Aorta (tissue), 5 donors: ENCODE measurements at regions not wholly inside any gene's neighbourhood (a gene's known extent, or its start where the extent isn't known, plus 50 kb on each side); places are given as distances from the start of the nearest gene placed in this dataset.

Experiments
- ATAC-seq: fragments of 200-7000 bp; cut with Tn5 transposase; one replicate; pipeline ENCODE4 v1.9.1; 2022; ENCODE audit warnings: moderate library complexity; ENCODE audit not compliant: low FRiP score
- DNase-seq, 2 donors: peaks; one replicate each; pipeline ENCODE4 v3.0.0-alpha.2; 2020
- H3K27ac ChIP-seq, 2 donors: one replicate each; pipeline ENCODE4 v1.5.1; 2013; ENCODE audit warnings: low read length in 2 of 2, mild to moderate bottlenecking in 2 of 2, moderate library complexity in 2 of 2, control low read depth in 1 of 2, inconsistent platforms in 1 of 2, low read depth in 1 of 2
- H3K27me3 ChIP-seq, 2 donors: one replicate each; pipeline ENCODE4 v1.6.1; 2013; ENCODE audit warnings: control low read depth in 1 of 2, low read length in 1 of 2, mild to moderate bottlenecking in 1 of 2, moderate library complexity in 1 of 2; ENCODE audit not compliant: insufficient read depth in 2 of 2, control insufficient read depth in 1 of 2
- H3K36me3 ChIP-seq, 2 donors: one replicate each; pipeline ENCODE4 v1.6.1; 2013; ENCODE audit warnings: control low read depth in 1 of 2, low read length in 1 of 2, mild to moderate bottlenecking in 1 of 2; ENCODE audit not compliant: insufficient read depth in 2 of 2, control insufficient read depth in 1 of 2
- H3K4me1 ChIP-seq, 2 donors: one replicate each; pipeline ENCODE4 v1.6.1; 2013; ENCODE audit warnings: low read length in 2 of 2, control low read depth in 1 of 2, mild to moderate bottlenecking in 1 of 2, moderate library complexity in 1 of 2; ENCODE audit not compliant: insufficient read depth in 2 of 2, control insufficient read depth in 1 of 2
- H3K4me3 ChIP-seq, 2 donors: one replicate each; pipeline ENCODE4 v1.5.1; 2013; ENCODE audit warnings: low read length in 2 of 2, control low read depth in 1 of 2, mild to moderate bottlenecking in 1 of 2
- H3K9me3 ChIP-seq: one replicate; pipeline ENCODE4 v1.6.1; 2013; ENCODE audit warnings: mild to moderate bottlenecking, low read length; ENCODE audit not compliant: control insufficient read depth
- WGBS, 2 donors: extraction: QIAGEN DNeasy Blood & Tissue Kit; methylation state at CpG; one replicate each; pipeline ENCODE4 v1.1.7; 2013; 5-methylcytosine and 5-hydroxymethylcytosine counted together
- intact Hi-C, 2 donors: fragments of 100-400 bp; cut with DNase I; formaldehyde crosslinking; loops; one replicate each; pipeline versions ENCODE4 v1.14.2 to v1.15.0; 2022
- donor health status: healthy with polysubstance abuse.
- donor health status: Bipolar disorder and iron deficiency.
- donor health status: DM: no; HTN: no; CAD: no.
- donor health status: DM: no; HTN: no; CAD: no.
- donor health status: DM: yes; HTN: yes; CAD: no.

GRCh38 chr2:234691968-234692955 lies 195.4 kb upstream of the ARL4C start:
- no peak for DNase-seq
- Histone ChIP-seq H3K4me1 (peaks cover 0 to 8% of the 10 kb centered on the region in 2 donors), H3K4me3 (no peak overlapping the region), H3K27me3 (no peaks in the 10 kb centered on the region), H3K9me3 (peaks cover 2% of the 10 kb centered on the region), H3K27ac (no peak overlapping the region), H3K36me3 (no peaks in the 10 kb centered on the region)
- ATAC-seq: no peak
- WGBS, 2 donors: 67 to 71% methylated on average over 6 of the region's 6 CpGs
- intact Hi-C loops: no loop called here

- intact Hi-C loops: no loop called here
- no peak overlapping the region for H3K27ac ChIP-seq
- DNase-seq (no peak), ATAC-seq (no peak)
- no peak overlapping the region for H3K4me3 ChIP-seq
- H3K27me3 ChIP-seq: no peaks in the 10 kb centered on the region
- peaks cover 0 to 8% of the 10 kb centered on the region in 2 donors for H3K4me1 ChIP-seq
- whole genome bisulfite sequencing, 2 donors: 1 to 7% methylated on average over 7 of the region's 7 CpGs
- H3K9me3 ChIP-seq: no peaks in the 10 kb centered on the region
- no peaks in the 10 kb centered on the region for H3K36me3 ChIP-seq
These were observed 194.3 kb upstream of the ARL4C start for GRCh38 chr2:234691214-234691575.

- Histone ChIP-seq H3K27me3 (no peaks in the 10 kb centered on the region), H3K4me1 (peaks cover 0 to 8% of the 10 kb centered on the region in 2 donors), H3K4me3 (no peak overlapping the region), H3K27ac (no peak overlapping the region), H3K36me3 (no peaks in the 10 kb centered on the region), H3K9me3 (no peaks in the 10 kb centered on the region)
- intact Hi-C loops: no loop called here
- ATAC-seq: no peak
- WGBS, 2 donors: 13 to 17% methylated on average over 7 to 8 of the region's 8 CpGs
- no peak for DNase-seq
These were observed 193.8 kb upstream of the ARL4C start for GRCh38 chr2:234690569-234691213.

- H3K9me3 ChIP-seq: no peaks in the 10 kb centered on the region
- intact Hi-C loops: no loop called here
- 84 to 88% methylated on average over 10 of the region's 10 CpGs for WGBS, 2 donors
These were observed 193.1 kb upstream of the ARL4C start for GRCh38 chr2:234689911-234690379.

GRCh38 chr2:234687718-234688475 lies 191.0 kb upstream of the ARL4C start:
- Histone ChIP-seq H3K9me3 (no peaks in the 10 kb centered on the region), H3K27me3 (no peaks in the 10 kb centered on the region), H3K4me3 (no peak overlapping the region), H3K27ac (no peak overlapping the region), H3K4me1 (peaks cover 0 to 8% of the 10 kb centered on the region in 2 donors), H3K36me3 (no peaks in the 10 kb centered on the region)
- ATAC-seq (no peak), DNase-seq (no peak)
- intact Hi-C loops: no loop called here
- 98% methylated on average over 6 of the region's 6 CpGs for WGBS, 2 donors

More at GRCh38 chr2:234689911-234690379, 193.1 kb upstream of the ARL4C start:
- H3K27ac ChIP-seq: no peak overlapping the region
- no peak for DNase-seq
- no peak overlapping the region for H3K4me3 ChIP-seq
- no peak for ATAC-seq
- H3K4me1 ChIP-seq: peaks cover 0 to 8% of the 10 kb centered on the region in 2 donors
- H3K27me3 ChIP-seq: no peaks in the 10 kb centered on the region
- H3K36me3 ChIP-seq: no peaks in the 10 kb centered on the region

GRCh38 chr2:234686088-234686890 lies 189.4 kb upstream of the ARL4C start:
- no peaks in the 10 kb centered on the region for H3K27me3 ChIP-seq
- no peaks in the 10 kb centered on the region for H3K36me3 ChIP-seq
- 67 to 75% methylated on average over 4 of the region's 4 CpGs for WGBS, 2 donors
- ATAC-seq: no peak
- no peak for DNase-seq
- no peak overlapping the region for H3K27ac ChIP-seq
- no peaks in the 10 kb centered on the region for H3K9me3 ChIP-seq
- intact Hi-C loops: no loop called here
- no peak overlapping the region for H3K4me3 ChIP-seq
- peaks cover 0 to 8% of the 10 kb centered on the region in 2 donors for H3K4me1 ChIP-seq

GRCh38 chr2:234684466-234684865 lies 187.6 kb upstream of the ARL4C start:
- WGBS, 2 donors: 68 to 77% methylated on average over 1 of the region's 1 CpG
- peaks cover 0 to 2% of the 10 kb centered on the region in 2 donors for H3K4me1 ChIP-seq
- DNase-seq: no peak
- H3K36me3 ChIP-seq: no peaks in the 10 kb centered on the region
- no peaks in the 10 kb centered on the region for H3K9me3 ChIP-seq
- intact Hi-C loops: loop anchor here in 1 of 2 donors (5.0 kb wide), 2 partner anchors 143 to 268 kb away; partner anchors contain the start of gene SH3BP4
- H3K27me3 ChIP-seq: no peaks in the 10 kb centered on the region
- H3K27ac ChIP-seq: no peak overlapping the region
- no peak for ATAC-seq
- no peak overlapping the region for H3K4me3 ChIP-seq

GRCh38 chr2:234683950-234684349 lies 187.1 kb upstream of the ARL4C start:
- DNase-seq: no peak
- no peak for ATAC-seq
- no peaks in the 10 kb centered on the region for H3K36me3 ChIP-seq
- H3K4me1 ChIP-seq: peaks cover 3 to 4% of the 10 kb centered on the region in 2 donors
- 90 to 97% methylated on average over 3 of the region's 3 CpGs for WGBS, 2 donors
- intact Hi-C loops: loop anchor here in 1 of 2 donors (5.0 kb wide), 2 partner anchors 143 to 268 kb away; partner anchors contain the start of gene SH3BP4
- no peak overlapping the region for H3K27ac ChIP-seq
- H3K9me3 ChIP-seq: no peaks in the 10 kb centered on the region
- H3K4me3 ChIP-seq: no peak overlapping the region
- H3K27me3 ChIP-seq: no peaks in the 10 kb centered on the region
